Neural crest cell (in vitro differentiated cells): ENCODE measurements at regions not wholly inside any gene's neighbourhood (a gene's known extent, or its start where the extent isn't known, plus 50 kb on each side); places are given as distances from the start of the nearest gene placed in this dataset.
A peak's percentile ranks its signal among the peaks of the same experiment; 100 is the strongest.

Experiments used
- DNase-seq: peaks from one replicate; pipeline ENCODE4 v3.0.0; 2021; ENCODE audit warnings: low read depth, mixed read lengths, low spot score
- H3K27ac Mint-ChIP-seq: one replicate; pipeline ENCODE4 v1.8.0; 2021; ENCODE audit warnings: mild to moderate bottlenecking, mixed read lengths; ENCODE audit not compliant: unreplicated experiment
- H3K27me3 Mint-ChIP-seq: 2 replicates; pipeline ENCODE4 v1.8.0; 2021; ENCODE audit warnings: low read depth, mild to moderate bottlenecking, mixed read lengths
- H3K36me3 Mint-ChIP-seq: 2 replicates; pipeline ENCODE4 v1.8.0; 2021; ENCODE audit warnings: low read depth, mild to moderate bottlenecking, mixed read lengths
- H3K4me1 Mint-ChIP-seq: 2 replicates; pipeline ENCODE4 v1.8.0; 2021; ENCODE audit warnings: mixed read lengths
- H3K4me3 Mint-ChIP-seq: one replicate; pipeline ENCODE4 v1.8.0; 2021; ENCODE audit warnings: mild to moderate bottlenecking, mixed read lengths
- H3K9me3 Mint-ChIP-seq: 2 replicates; pipeline ENCODE4 v1.8.0; 2021; ENCODE audit warnings: mixed read lengths
- CTCF ChIP-seq: fragments of 200-600 bp; sonication (generic); conservative IDR thresholded peaks from 2 replicates; pipeline ENCODE4 v1.5.0; 2021; ENCODE audit warnings: antibody characterized with exemption, mild to moderate bottlenecking

DNA sequence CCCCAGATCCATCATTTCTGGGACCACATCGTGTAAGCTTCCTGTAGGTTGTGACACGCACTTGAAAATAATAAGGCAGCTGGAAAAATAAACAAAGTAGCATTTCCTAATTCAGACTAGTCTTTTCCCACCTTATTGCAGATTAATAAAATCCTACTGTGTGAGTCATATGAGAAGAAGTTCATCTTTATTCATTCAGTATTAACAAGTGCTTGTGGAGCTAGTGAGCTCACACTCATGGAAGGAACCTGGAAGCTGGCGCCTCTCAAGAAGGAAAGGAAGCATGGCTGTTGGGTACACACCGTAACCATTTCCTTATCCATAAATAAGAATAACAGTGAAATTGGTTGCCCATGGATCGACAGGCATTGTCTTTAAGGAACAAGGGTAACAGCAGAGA is 152.6 kb upstream of the PFKP start:
- no peak for TF ChIP-seq CTCF
- H3K36me3 Mint-ChIP-seq = no peaks in the 10 kb centered on the region
- H3K9me3 Mint-ChIP-seq = no peaks in the 10 kb centered on the region
- no peaks in the 10 kb centered on the region for H3K4me1 Mint-ChIP-seq
- no peak overlapping the region for H3K4me3 Mint-ChIP-seq
- no peak overlapping the region for H3K27ac Mint-ChIP-seq
- DNase-seq = no peak
- H3K27me3 Mint-ChIP-seq = no peaks in the 10 kb centered on the region

DNA sequence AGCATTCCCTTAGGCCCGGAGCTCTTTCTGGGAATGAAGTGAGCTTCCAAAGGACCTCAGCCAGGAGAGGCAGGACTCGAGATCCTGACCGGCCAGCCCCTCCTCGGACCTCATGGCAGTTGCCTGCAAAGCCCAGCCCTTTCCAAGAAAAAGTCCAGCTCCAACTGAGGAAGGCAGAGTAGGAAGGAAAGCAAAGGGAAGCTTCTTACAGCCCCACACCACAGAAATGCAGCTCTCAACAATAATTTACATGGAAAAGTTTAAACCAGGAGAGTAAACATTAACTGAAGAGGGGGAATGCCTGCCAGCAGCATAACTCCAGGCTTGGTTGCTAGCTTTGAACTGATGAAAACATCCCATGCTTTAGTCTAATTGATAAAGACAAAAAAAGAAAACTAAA is 153.9 kb upstream of the PFKP start:
- H3K27ac Mint-ChIP-seq = no peak overlapping the region
- peaks cover 2% of the 10 kb centered on the region for H3K27me3 Mint-ChIP-seq
- no peaks in the 10 kb centered on the region for H3K4me1 Mint-ChIP-seq
- H3K36me3 Mint-ChIP-seq = no peaks in the 10 kb centered on the region
- H3K9me3 Mint-ChIP-seq = no peaks in the 10 kb centered on the region
- no peak for DNase-seq
- no peak overlapping the region for H3K4me3 Mint-ChIP-seq
- TF ChIP-seq CTCF = no peak

GRCh38 chr10:2910656-2911055 is 156.7 kb upstream of the PFKP start:
- no peak for TF ChIP-seq CTCF
- Mint-ChIP-seq H3K4me3 (no peak overlapping the region), H3K9me3 (no peaks in the 10 kb centered on the region), H3K4me1 (no peaks in the 10 kb centered on the region), H3K36me3 (no peaks in the 10 kb centered on the region), H3K27ac (peak overlapping the region; percentile 65), H3K27me3 (peaks cover 2% of the 10 kb centered on the region)
- no peak for DNase-seq

- H3K4me3 Mint-ChIP-seq = no peak overlapping the region
- no peaks in the 10 kb centered on the region for H3K9me3 Mint-ChIP-seq
- H3K27ac Mint-ChIP-seq = no peak overlapping the region
- no peaks in the 10 kb centered on the region for H3K36me3 Mint-ChIP-seq
- H3K4me1 Mint-ChIP-seq = no peaks in the 10 kb centered on the region
- TF ChIP-seq CTCF = no peak
- H3K27me3 Mint-ChIP-seq = peaks cover 2% of the 10 kb centered on the region
- DNase-seq = no peak
These were observed 157.4 kb upstream of the PFKP start for GRCh38 chr10:2909921-2910320.

DNA sequence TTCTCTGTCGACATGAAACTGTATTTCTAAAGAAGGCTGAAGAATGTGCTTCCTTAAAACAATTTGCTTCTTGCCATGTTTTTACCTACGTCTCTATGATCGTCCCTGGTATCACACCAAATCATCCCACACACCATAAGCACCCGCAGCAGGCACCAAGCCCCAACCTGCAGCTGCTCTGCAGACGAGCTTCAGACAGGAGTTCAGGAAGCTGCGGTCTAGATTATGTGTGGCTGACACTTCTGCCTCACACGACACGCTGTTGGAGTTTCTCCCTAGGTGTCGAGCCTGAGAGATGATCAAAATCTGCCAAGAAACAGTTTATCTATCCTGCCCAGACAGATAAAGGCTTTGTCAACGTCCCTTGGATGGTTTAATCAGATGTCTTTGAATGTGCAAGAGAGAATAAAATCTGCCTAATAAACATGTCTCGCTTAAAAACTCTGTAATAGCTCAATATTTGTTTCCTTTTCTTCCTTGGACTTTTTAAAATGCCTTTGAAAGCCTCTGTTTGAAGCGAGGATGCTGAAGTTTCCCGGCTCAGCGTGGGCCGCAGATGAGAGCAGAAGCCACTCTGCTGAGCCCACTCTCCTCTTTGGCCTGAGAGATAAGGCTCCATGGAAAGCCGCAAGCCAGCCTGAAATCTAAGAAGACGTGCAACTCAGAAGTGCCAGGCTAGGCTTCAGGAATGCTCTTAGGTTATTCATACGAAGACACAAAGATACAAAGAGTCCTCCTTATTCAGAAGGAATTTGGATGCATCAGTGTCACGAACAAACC is 158.3 kb upstream of the PFKP start:
- no peaks in the 10 kb centered on the region for H3K9me3 Mint-ChIP-seq
- no peak for TF ChIP-seq CTCF
- H3K4me3 Mint-ChIP-seq = no peak overlapping the region
- H3K27ac Mint-ChIP-seq = no peak overlapping the region
- H3K36me3 Mint-ChIP-seq = no peaks in the 10 kb centered on the region
- H3K27me3 Mint-ChIP-seq = peaks cover 4% of the 10 kb centered on the region
- no peak for DNase-seq
- no peaks in the 10 kb centered on the region for H3K4me1 Mint-ChIP-seq
